Lung (tissue), 11 donors: ENCODE measurements at regions not wholly inside any gene's neighbourhood (a gene's known extent, or its start where the extent isn't known, plus 50 kb on each side); places are given as distances from the start of the nearest gene placed in this dataset.

ENCODE experiments used
- ATAC-seq: fragments of 200-7000 bp; cut with Tn5 transposase; one replicate; pipeline ENCODE4 v1.9.1; 2020; ENCODE audit warnings: moderate number of reproducible peaks; ENCODE audit not compliant: insufficient read depth, low FRiP score
- DNase-seq, 3 donors: peaks; one replicate each; pipeline ENCODE4 v3.0.0-alpha.2; 2013 to 2017
- H3K27ac ChIP-seq, 2 donors: one replicate each; pipeline ENCODE4 v1.5.1; 2013; ENCODE audit warnings: mild to moderate bottlenecking in 2 of 2, moderate library complexity in 2 of 2, control low read depth in 1 of 2, inconsistent platforms in 1 of 2, low read depth in 1 of 2, low read length in 1 of 2
- H3K27me3 ChIP-seq, 3 donors: one replicate each; pipeline ENCODE4 v1.5.1; 2013; ENCODE audit warnings: low read length in 2 of 3; ENCODE audit not compliant: control insufficient read depth in 3 of 3, insufficient read depth in 3 of 3
- H3K36me3 ChIP-seq, 4 donors: one replicate each; pipeline ENCODE4 v1.5.1; 2013; ENCODE audit warnings: low read length in 4 of 4, mild to moderate bottlenecking in 1 of 4, moderate library complexity in 1 of 4; ENCODE audit not compliant: control insufficient read depth in 4 of 4, insufficient read depth in 4 of 4
- H3K4me1 ChIP-seq, 5 donors: one replicate each; pipeline ENCODE4 v1.5.1; 2013; ENCODE audit warnings: low read length in 5 of 5, mild to moderate bottlenecking in 2 of 5, moderate library complexity in 1 of 5; ENCODE audit not compliant: control insufficient read depth in 5 of 5, insufficient read depth in 5 of 5
- H3K4me3 ChIP-seq: one replicate; pipeline ENCODE4 v1.5.1; 2013; ENCODE audit warnings: mild to moderate bottlenecking, control low read depth, moderate library complexity
- H3K9ac ChIP-seq, 2 donors: one replicate each; pipeline ENCODE4 v1.5.1; 2013; ENCODE audit warnings: low read length in 2 of 2, control low read depth in 1 of 2; ENCODE audit not compliant: insufficient read depth in 1 of 2
- H3K9me3 ChIP-seq, 4 donors: one replicate each; pipeline ENCODE4 v1.5.1; 2013; ENCODE audit warnings: low read length in 3 of 4, mild to moderate bottlenecking in 1 of 4, moderate library complexity in 1 of 4; ENCODE audit not compliant: control insufficient read depth in 4 of 4, insufficient read depth in 3 of 4
- CTCF ChIP-seq: IDR thresholded peaks from 2 replicates; pipeline ENCODE4 v1.5.1; 2012; ENCODE audit warnings: mild to moderate bottlenecking; ENCODE audit errors: control extremely low read depth, extremely low read depth
- WGBS, 2 donors: extraction: QIAGEN DNeasy Blood & Tissue Kit; methylation state at CpG; one replicate each; pipeline ENCODE4 v1.1.7; 2013; 5-methylcytosine and 5-hydroxymethylcytosine counted together
- donor health status: control.
- donor health status: control.
- donor health status: Bipolar disorder and iron deficiency.
- donor health status: healthy.
- donor health status: DM: yes; HTN: yes; CAD: no.

GRCh38 chr1:83497563-83497962 is 501.4 kb downstream of the TTLL7 start:
- DNase-seq = no peak
- no peaks in the 10 kb centered on the region for H3K9me3 ChIP-seq
- no peak overlapping the region for H3K27ac ChIP-seq
- H3K9ac ChIP-seq = no peak overlapping the region
- H3K36me3 ChIP-seq = no peaks in the 10 kb centered on the region
- WGBS, 2 donors = 89 to 91% methylated on average over 1 of the region's 1 CpG
- no peak overlapping the region for H3K4me3 ChIP-seq
- no peak for ATAC-seq
- TF ChIP-seq CTCF = no peak
- no peaks in the 10 kb centered on the region for H3K27me3 ChIP-seq
- peaks cover 0 to 11% (median 0%) of the 10 kb centered on the region in 5 donors for H3K4me1 ChIP-seq

GRCh38 chr1:83495560-83495959 is 503.4 kb downstream of the TTLL7 start:
- TF ChIP-seq CTCF = no peak
- ATAC-seq (no peak), DNase-seq (no peak)
- no peak overlapping the region for H3K27ac ChIP-seq
- no peak overlapping the region for H3K9ac ChIP-seq
- 93 to 94% methylated on average over 9 of the region's 9 CpGs for WGBS, 2 donors
- no peaks in the 10 kb centered on the region for H3K36me3 ChIP-seq
- no peaks in the 10 kb centered on the region for H3K4me1 ChIP-seq
- no peak overlapping the region for H3K4me3 ChIP-seq
- H3K9me3 ChIP-seq = no peaks in the 10 kb centered on the region
- H3K27me3 ChIP-seq = no peaks in the 10 kb centered on the region

- TF ChIP-seq CTCF = no peak
Observed at GRCh38 chr1:83493633-83494032, 505.3 kb downstream of the TTLL7 start.

GRCh38 chr1:83491930-83492329 is 507.0 kb downstream of the TTLL7 start:
- H3K9me3 ChIP-seq = no peaks in the 10 kb centered on the region
- no peaks in the 10 kb centered on the region for H3K36me3 ChIP-seq
- no peaks in the 10 kb centered on the region for H3K4me1 ChIP-seq
- no peak overlapping the region for H3K27ac ChIP-seq
- no peak for DNase-seq
- no peak for ATAC-seq
- H3K9ac ChIP-seq = no peak overlapping the region
- no peaks in the 10 kb centered on the region for H3K27me3 ChIP-seq
- no peak for TF ChIP-seq CTCF
- H3K4me3 ChIP-seq = no peak overlapping the region
- WGBS, 2 donors = 97 to 98% methylated on average over 2 of the region's 2 CpGs

More at GRCh38 chr1:83493633-83494032, 505.3 kb downstream of the TTLL7 start:
- DNase-seq = no peak
- ATAC-seq = no peak
- H3K9me3 ChIP-seq = no peaks in the 10 kb centered on the region
- 69 to 74% methylated on average over 2 of the region's 2 CpGs for WGBS, 2 donors
- H3K36me3 ChIP-seq = no peaks in the 10 kb centered on the region
- no peaks in the 10 kb centered on the region for H3K27me3 ChIP-seq
- no peak overlapping the region for H3K9ac ChIP-seq
- H3K4me1 ChIP-seq = no peaks in the 10 kb centered on the region
- no peak overlapping the region for H3K4me3 ChIP-seq
- H3K27ac ChIP-seq = no peak overlapping the region
